Calu3 (cell line): ENCODE measurements at regions not wholly inside any gene's neighbourhood (a gene's known extent, or its start where the extent isn't known, plus 50 kb on each side); places are given as distances from the start of the nearest gene placed in this dataset.

Experiments used
- BruUV-seq: library from RNA; stranded (reverse); fragments of 400-500 nt; replicated peaks from 2 replicates; lab custom pipeline; 2021; lab: Mats Ljungman, UMichigan
- CTCF ChIA-PET: fragments of 300-600 bp; sonication (Branson Sonifier 250); formaldehyde crosslinking; loops from one replicate; lab custom pipeline; 2022; ENCODE audit warnings: antibody characterized with exemption; lab: Charles Lee
- DNase-seq: peaks from one replicate; pipeline ENCODE4 v3.0.0; 2022
- H3K27ac Mint-ChIP-seq: one replicate; pipeline ENCODE4 v1.8.0; 2022; ENCODE audit warnings: mixed read lengths; ENCODE audit not compliant: unreplicated experiment
- H3K27me3 Mint-ChIP-seq: one replicate; pipeline ENCODE4 v1.8.0; 2022; ENCODE audit warnings: mixed read lengths; ENCODE audit not compliant: unreplicated experiment
- H3K36me3 Mint-ChIP-seq: one replicate; pipeline ENCODE4 v1.8.0; 2022; ENCODE audit warnings: mild to moderate bottlenecking, moderate library complexity, mixed read lengths; ENCODE audit not compliant: insufficient read depth, unreplicated experiment
- H3K4me1 Mint-ChIP-seq: one replicate; pipeline ENCODE4 v1.8.0; 2022; ENCODE audit warnings: mild to moderate bottlenecking, low read depth, mixed read lengths; ENCODE audit not compliant: unreplicated experiment
- H3K4me3 Mint-ChIP-seq: one replicate; pipeline ENCODE4 v1.8.0; 2022; ENCODE audit warnings: mild to moderate bottlenecking, low read depth, moderate library complexity, mixed read lengths; ENCODE audit not compliant: unreplicated experiment
- H3K9me3 Mint-ChIP-seq: one replicate; pipeline ENCODE4 v1.8.0; 2022; ENCODE audit warnings: low read depth, mixed read lengths; ENCODE audit not compliant: unreplicated experiment
- intact Hi-C: fragments of 100-400 bp; cut with micrococcal nuclease; formaldehyde crosslinking; loops from one replicate; pipeline ENCODE4 v1.10.0; 2022; ENCODE audit not compliant: unreplicated experiment
- TF ChIP-seq, protein P1 (sequence below): fragments of 200-600 bp; IDR thresholded peaks from one replicate; pipeline ENCODE4 v1.8.0; 2022; ENCODE audit warnings: antibody characterized with exemption; ENCODE audit not compliant: unreplicated experiment

GRCh38 chr17:6208608-6209180, 138.5 kb downstream of the WSCD1 start:
- H3K27ac Mint-ChIP-seq, result no peak overlapping the region
- intact Hi-C loops, result no loop called here
- DNase-seq, result no peak
- TF ChIP-seq, protein P1, sequence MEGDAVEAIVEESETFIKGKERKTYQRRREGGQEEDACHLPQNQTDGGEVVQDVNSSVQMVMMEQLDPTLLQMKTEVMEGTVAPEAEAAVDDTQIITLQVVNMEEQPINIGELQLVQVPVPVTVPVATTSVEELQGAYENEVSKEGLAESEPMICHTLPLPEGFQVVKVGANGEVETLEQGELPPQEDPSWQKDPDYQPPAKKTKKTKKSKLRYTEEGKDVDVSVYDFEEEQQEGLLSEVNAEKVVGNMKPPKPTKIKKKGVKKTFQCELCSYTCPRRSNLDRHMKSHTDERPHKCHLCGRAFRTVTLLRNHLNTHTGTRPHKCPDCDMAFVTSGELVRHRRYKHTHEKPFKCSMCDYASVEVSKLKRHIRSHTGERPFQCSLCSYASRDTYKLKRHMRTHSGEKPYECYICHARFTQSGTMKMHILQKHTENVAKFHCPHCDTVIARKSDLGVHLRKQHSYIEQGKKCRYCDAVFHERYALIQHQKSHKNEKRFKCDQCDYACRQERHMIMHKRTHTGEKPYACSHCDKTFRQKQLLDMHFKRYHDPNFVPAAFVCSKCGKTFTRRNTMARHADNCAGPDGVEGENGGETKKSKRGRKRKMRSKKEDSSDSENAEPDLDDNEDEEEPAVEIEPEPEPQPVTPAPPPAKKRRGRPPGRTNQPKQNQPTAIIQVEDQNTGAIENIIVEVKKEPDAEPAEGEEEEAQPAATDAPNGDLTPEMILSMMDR, result no peak
- H3K4me3 Mint-ChIP-seq, result no peak overlapping the region
- CTCF ChIA-PET, result no interaction called here
- H3K4me1 Mint-ChIP-seq, result no peaks in the 10 kb centered on the region
- H3K36me3 Mint-ChIP-seq, result no peaks in the 10 kb centered on the region
- BruUV-seq, result no TSS peak
- peaks cover 100% of the 10 kb centered on the region for H3K27me3 Mint-ChIP-seq
- H3K9me3 Mint-ChIP-seq, result no peaks in the 10 kb centered on the region

- no TSS peak for BruUV-seq
- TF ChIP-seq, protein P1, result no peak
- intact Hi-C loops, result no loop called here
- CTCF ChIA-PET, result interaction anchor here (0.7 kb wide), 1 partner anchor 443 kb away, joined by 3 read pairs; no protein-coding TSS in a partner anchor
- H3K36me3 Mint-ChIP-seq, result no peaks in the 10 kb centered on the region
- H3K4me1 Mint-ChIP-seq, result no peaks in the 10 kb centered on the region
- no peak for DNase-seq
- H3K27me3 Mint-ChIP-seq, result peaks cover 100% of the 10 kb centered on the region
- no peaks in the 10 kb centered on the region for H3K9me3 Mint-ChIP-seq
- no peak overlapping the region for H3K4me3 Mint-ChIP-seq
- H3K27ac Mint-ChIP-seq, result no peak overlapping the region
Measured at GRCh38 chr17:6205525-6205924, 135.3 kb downstream of the WSCD1 start.

GRCh38 chr17:6205033-6205432, 134.9 kb downstream of the WSCD1 start:
- intact Hi-C loops, result no loop called here
- Mint-ChIP-seq H3K27ac (no peak overlapping the region), H3K36me3 (no peaks in the 10 kb centered on the region), H3K9me3 (no peaks in the 10 kb centered on the region), H3K4me3 (no peak overlapping the region), H3K4me1 (no peaks in the 10 kb centered on the region), H3K27me3 (peaks cover 95% of the 10 kb centered on the region)
- TF ChIP-seq, protein P1, result no peak
- CTCF ChIA-PET, result no interaction called here
- no peak for DNase-seq
- BruUV-seq, result no TSS peak

DNA sequence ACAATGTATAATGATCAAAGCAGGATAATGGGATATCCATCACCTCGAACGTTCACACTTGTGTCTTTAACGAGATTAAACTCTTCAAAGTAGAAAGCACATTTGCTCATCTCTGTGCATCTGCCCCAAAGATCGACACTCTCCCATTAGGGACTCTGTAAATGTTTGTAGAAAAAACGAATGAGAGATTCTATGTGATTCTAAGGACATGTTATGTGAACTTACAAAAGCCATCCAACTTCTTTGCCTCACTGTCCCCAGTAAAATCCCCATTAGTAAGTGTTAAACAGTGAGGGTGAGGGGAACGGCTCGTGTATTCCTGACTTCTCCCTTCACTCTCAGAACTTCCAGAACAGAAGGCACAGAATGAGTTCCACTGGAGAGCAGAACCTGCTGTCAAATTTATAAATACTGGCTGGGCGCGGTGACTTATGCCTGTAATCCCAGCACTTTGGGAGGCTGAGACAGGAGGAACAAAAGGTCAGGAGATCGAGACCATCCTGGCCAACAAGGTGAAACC, 134.1 kb downstream of the WSCD1 start:
- Mint-ChIP-seq H3K27me3 (peaks cover 88% of the 10 kb centered on the region), H3K9me3 (no peaks in the 10 kb centered on the region), H3K4me3 (no peak overlapping the region), H3K36me3 (no peaks in the 10 kb centered on the region), H3K27ac (no peak overlapping the region), H3K4me1 (no peaks in the 10 kb centered on the region)
- CTCF ChIA-PET, result no interaction called here
- no TSS peak for BruUV-seq
- TF ChIP-seq, protein P1, result no peak
- intact Hi-C loops, result no loop called here
- DNase-seq, result no peak
